NCI-H1436 treated with DMSO at 0.1 percent for 48 hours (cell line): ENCODE measurements at regions not wholly inside any gene's neighbourhood (a gene's known extent, or its start where the extent isn't known, plus 50 kb on each side); places are given as distances from the start of the nearest gene placed in this dataset.
"Not testable (repeated sequence)": the region's sequence is repeated elsewhere in the genome, so short reads cannot be mapped to it uniquely, and the experiment has no call there.

Experiments
- DNase-seq: peaks from one replicate; lab custom pipeline; 2025; lab: John Stamatoyannopoulos, UW

- DNase-seq, result no peak
Observed at GRCh38 chr18:1413323-1413675, 508.6 kb downstream of the ADCYAP1 start.

GRCh38 chr18:1416074-1416473 is 511.4 kb downstream of the ADCYAP1 start:
- DNase-seq, result no peak

GRCh38 chr18:1421502-1421901 is 516.8 kb downstream of the ADCYAP1 start:
- DNase-seq, result no peak

GRCh38 chr18:1422634-1423033 is 518.0 kb downstream of the ADCYAP1 start:
- DNase-seq, result no peak

GRCh38 chr18:1425679-1426078 is 521.0 kb downstream of the ADCYAP1 start:
- DNase-seq, result no peak

GRCh38 chr18:1435487-1435886 is 530.8 kb downstream of the ADCYAP1 start:
- DNase-seq, result no peak

GRCh38 chr18:1436199-1436598 is 531.5 kb downstream of the ADCYAP1 start:
- no peak for DNase-seq

GRCh38 chr18:1438458-1438910 is 533.8 kb downstream of the ADCYAP1 start:
- DNase-seq, result no peak

GRCh38 chr18:1438967-1439366 is 534.3 kb downstream of the ADCYAP1 start:
- no peak for DNase-seq

GRCh38 chr18:1444062-1444461 is 539.4 kb downstream of the ADCYAP1 start:
- DNase-seq, result not testable (repeated sequence)

- no peak for DNase-seq
Observed at GRCh38 chr18:1446765-1447164, 542.1 kb downstream of the ADCYAP1 start.

- no peak for DNase-seq
Observed at GRCh38 chr18:1452821-1453220, 548.1 kb downstream of the ADCYAP1 start.

GRCh38 chr18:1455605-1456004 is 550.9 kb downstream of the ADCYAP1 start:
- no peak for DNase-seq

GRCh38 chr18:1458547-1458946 is 553.9 kb downstream of the ADCYAP1 start:
- DNase-seq, result no peak

GRCh38 chr18:1463981-1464380 is 559.3 kb downstream of the ADCYAP1 start:
- no peak for DNase-seq

- DNase-seq, result no peak
Observed at GRCh38 chr18:1464444-1465217, 560.0 kb downstream of the ADCYAP1 start.

GRCh38 chr18:1466035-1466434 is 561.4 kb downstream of the ADCYAP1 start:
- no peak for DNase-seq

GRCh38 chr18:1467461-1467964 is 562.8 kb downstream of the ADCYAP1 start:
- DNase-seq, result no peak

- no peak for DNase-seq
Observed at GRCh38 chr18:1468550-1468949, 563.9 kb downstream of the ADCYAP1 start.

GRCh38 chr18:1475867-1476266 is 571.2 kb downstream of the ADCYAP1 start:
- DNase-seq, result no peak

- DNase-seq, result no peak
Observed at GRCh38 chr18:1480309-1480708, 575.6 kb downstream of the ADCYAP1 start.

GRCh38 chr18:1481577-1481976 is 576.9 kb downstream of the ADCYAP1 start:
- DNase-seq, result no peak

GRCh38 chr18:1483385-1483784 is 578.7 kb downstream of the ADCYAP1 start:
- no peak for DNase-seq

- DNase-seq, result no peak
Observed at GRCh38 chr18:1487457-1487856, 582.8 kb downstream of the ADCYAP1 start.
